ENCODE measurements at regions not wholly inside any gene's neighbourhood (a gene's known extent, or its start where the extent isn't known, plus 50 kb on each side); places are given as distances from the start of the nearest gene placed in this dataset.

DNA sequence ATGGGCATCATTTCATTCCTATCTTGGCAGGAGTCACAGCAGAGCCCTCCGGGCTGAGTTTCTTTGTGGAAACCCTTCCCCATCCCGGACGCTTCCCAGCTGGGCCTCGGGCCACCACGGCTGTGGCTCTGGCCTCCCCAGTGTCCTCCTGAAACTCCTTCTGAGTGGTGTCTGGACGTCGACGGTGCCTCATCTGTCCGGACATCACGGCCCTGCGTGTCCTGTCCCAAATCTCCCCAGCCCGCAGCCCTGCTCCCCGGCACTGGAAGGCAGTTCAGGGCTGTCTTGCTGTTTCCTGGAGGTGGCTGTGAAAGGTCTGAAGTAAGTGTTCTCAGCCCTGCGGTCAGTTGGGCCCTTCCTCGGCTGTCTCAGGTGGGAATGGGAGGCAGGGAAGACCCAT is 99.8 kb upstream of the TMEM18 start:
- TF ChIP-seq, protein P1, sequence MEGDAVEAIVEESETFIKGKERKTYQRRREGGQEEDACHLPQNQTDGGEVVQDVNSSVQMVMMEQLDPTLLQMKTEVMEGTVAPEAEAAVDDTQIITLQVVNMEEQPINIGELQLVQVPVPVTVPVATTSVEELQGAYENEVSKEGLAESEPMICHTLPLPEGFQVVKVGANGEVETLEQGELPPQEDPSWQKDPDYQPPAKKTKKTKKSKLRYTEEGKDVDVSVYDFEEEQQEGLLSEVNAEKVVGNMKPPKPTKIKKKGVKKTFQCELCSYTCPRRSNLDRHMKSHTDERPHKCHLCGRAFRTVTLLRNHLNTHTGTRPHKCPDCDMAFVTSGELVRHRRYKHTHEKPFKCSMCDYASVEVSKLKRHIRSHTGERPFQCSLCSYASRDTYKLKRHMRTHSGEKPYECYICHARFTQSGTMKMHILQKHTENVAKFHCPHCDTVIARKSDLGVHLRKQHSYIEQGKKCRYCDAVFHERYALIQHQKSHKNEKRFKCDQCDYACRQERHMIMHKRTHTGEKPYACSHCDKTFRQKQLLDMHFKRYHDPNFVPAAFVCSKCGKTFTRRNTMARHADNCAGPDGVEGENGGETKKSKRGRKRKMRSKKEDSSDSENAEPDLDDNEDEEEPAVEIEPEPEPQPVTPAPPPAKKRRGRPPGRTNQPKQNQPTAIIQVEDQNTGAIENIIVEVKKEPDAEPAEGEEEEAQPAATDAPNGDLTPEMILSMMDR (IDR thresholded peaks at IDR 0.05): no peak
- no peak for TF ChIP-seq POLR2A (IDR thresholded peaks at IDR 0.05)
- no peak for TF ChIP-seq EP300 (IDR thresholded peaks at IDR 0.05; ENCODE audit: low read depth)
- no peak for TF ChIP-seq POLR2AphosphoS5 (IDR thresholded peaks at IDR 0.05)
